Bone marrow (tissue), 2 donors: ENCODE measurements at regions not wholly inside any gene's neighbourhood (a gene's known extent, or its start where the extent isn't known, plus 50 kb on each side); places are given as distances from the start of the nearest gene placed in this dataset.
"Not testable (repeated sequence)": the region's sequence is repeated elsewhere in the genome, so short reads cannot be mapped to it uniquely, and the experiment has no call there.

Experiments
- DNase-seq, 2 donors: peaks; one replicate each; lab custom pipeline; 2025; lab: John Stamatoyannopoulos, UW

DNA sequence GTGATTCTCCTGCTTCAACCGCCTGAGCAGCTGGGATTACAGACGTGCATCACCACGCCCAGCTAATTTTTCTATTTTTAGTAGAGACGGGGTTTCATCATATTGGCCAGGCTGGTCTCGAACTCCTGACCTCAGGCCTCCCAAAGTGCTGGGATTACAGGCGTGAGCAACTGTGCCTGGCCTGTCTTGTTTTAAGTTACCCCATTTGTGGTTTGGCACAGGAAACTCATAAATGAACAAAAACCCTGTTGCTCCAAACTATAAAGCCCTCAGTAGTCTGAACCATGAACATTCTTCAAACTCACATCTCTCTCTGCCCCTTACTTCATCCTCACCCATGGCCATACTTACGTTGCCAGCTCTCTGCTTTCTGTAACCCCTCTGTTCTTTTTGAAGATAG is 61.7 kb downstream of the RHOU start:
- not testable (repeated sequence) for DNase-seq

- no peak for DNase-seq
Observed at GRCh38 chr1:228798035-228798434, 62.8 kb downstream of the RHOU start.

GRCh38 chr1:228798548-228798947 is 63.3 kb downstream of the RHOU start:
- no peak for DNase-seq

DNA sequence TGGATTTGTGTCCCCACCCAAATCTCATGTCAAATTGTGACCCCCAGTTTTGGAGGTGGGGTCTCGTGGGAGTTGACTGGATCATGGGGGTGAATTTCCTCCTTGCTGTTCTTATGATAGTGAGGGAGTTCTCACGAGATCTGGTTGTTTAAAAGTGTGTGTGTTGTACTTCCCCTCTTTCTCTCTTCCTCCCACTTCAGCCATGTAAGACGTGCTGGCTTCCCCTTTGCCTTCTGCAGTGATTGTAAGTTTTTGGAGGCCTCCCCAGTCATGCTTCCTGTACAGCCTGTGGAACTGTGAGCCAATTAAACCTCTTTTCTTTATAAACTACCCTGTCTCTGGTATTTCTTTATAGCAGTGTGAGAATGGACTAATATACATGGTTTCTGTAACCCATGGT is 64.6 kb downstream of the RHOU start:
- DNase-seq, result no peak

DNA sequence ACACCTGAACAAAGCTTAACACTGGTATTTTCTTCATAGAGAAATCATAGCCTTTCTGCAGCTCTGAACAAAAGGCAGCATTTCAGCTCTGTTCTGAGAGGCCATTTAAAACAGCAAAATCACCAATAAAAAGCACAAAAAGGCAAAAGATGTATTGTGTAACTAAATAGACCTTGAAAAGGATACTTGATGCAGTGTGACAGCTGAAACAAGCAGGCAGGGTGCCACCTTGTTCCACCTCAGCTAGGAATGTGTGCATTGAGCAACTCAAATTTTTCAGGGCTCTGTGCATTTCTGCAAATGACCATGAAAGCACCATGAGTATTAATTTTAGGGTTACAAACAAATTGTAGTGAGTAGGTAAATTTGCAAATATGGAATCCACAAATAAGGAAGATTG is 65.8 kb downstream of the RHOU start:
- DNase-seq, result no peak

DNA sequence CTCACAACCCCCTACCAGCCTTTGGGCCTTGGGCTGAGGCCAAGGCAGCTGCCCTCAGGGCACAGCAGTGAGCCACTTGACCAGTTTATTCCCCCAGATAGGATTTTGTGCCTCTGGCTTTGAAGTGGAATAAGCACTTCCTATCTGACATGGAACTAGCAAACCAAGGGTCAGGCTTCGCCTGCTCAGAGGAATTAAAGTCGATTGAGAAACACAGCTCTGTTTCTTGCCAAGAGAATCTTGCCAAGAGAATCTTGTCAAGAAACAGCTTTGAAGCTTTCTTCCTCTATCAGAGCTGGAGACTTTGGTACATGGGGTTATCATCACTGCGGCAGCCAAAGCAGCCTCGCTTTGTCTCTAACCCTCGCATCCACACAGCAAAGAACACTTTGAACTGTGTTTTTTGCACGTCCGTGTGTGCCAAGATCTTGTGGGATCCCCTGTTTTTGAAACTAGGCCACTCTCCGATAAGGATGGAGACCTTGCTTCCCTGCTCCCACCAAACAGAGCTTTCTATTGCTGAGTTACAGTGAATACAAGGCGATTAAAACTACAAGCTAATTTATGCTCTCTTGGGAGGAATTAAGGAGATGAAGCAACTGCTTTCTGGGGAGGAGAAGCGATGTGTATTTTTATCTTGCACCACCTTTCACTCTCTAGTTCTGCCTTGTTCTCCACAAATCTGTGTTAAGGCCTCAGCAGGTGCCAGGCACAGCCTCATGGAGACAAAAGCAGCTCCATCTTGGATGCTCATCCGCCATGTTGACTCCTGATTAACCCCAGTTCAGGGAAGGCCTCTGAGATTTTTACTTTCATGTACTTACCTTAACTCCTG is 67.3 kb downstream of the RHOU start:
- no peak for DNase-seq

GRCh38 chr1:228803421-228803820 is 68.1 kb downstream of the RHOU start:
- DNase-seq, result no peak

- DNase-seq, result no peak
Observed at GRCh38 chr1:228804173-228804572, 68.9 kb downstream of the RHOU start.

GRCh38 chr1:228804640-228805413 is 69.5 kb downstream of the RHOU start:
- DNase-seq, result no peak

- DNase-seq, result no peak
Observed at GRCh38 chr1:228807904-228808605, 72.8 kb downstream of the RHOU start.

DNA sequence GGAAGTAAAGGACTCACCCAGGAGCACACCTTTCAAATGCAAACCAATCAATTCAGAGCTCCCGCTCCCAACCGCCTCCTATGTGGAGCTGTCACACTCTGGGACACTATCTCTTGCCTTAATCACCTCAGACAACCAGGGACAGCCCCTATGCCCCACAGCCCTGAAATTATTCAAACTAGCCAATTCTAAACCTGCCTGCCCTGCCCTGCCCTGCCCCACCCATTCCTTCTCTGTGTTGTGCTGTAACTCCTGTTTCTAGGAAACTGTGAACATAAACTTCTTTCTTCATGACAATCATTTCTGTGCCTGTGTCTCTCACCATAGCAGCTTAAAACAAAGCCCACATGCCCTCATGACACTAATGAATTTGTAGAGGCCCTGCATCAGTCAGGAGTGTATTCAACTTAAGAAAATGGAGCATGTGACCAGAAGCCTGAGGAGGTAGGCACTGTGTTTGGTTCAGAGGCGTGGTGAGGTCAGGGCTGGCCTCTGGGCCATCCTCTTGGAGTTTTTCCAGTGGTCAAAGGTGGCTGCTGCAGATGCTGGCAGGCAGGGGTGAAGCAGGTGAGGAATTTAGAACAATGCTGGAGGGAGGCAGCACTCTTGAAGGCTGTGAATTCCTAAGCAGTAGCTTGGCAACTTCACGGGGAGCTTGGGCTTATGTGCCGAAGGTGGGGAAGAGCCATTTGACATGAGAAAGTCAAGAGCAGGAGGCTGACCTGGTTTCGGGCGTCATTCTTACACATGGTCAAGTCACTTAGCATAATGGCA is 74.5 kb downstream of the RHOU start:
- no peak for DNase-seq

- DNase-seq, result no peak
Observed at GRCh38 chr1:228810395-228810758, 75.1 kb downstream of the RHOU start.

- DNase-seq, result no peak
Observed at GRCh38 chr1:228810878-228811711, 75.8 kb downstream of the RHOU start.

- DNase-seq, result no peak
Observed at GRCh38 chr1:228811712-228812305, 76.5 kb downstream of the RHOU start.

DNA sequence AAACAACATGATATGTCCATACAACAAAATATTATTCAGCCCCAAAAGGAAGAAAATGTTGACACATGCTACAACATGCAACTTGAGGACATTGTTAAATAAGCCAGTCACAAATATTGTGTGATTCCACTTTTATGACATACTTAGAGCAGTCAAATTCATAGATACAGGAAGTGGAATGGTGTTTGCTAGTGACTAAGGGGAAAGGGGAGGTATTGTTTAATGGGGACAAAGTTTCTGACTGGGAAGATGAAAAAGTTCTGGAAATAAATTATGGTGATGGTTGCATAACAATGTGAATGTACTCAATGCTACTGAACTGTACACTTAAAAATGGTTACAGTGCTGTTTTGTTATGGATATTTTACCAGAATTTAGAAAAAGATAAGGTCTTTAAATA is 77.7 kb downstream of the RHOU start:
- no peak for DNase-seq

GRCh38 chr1:228814176-228814575 is 78.9 kb downstream of the RHOU start:
- no peak for DNase-seq

GRCh38 chr1:228818296-228818695 is 83.0 kb downstream of the RHOU start:
- no peak for DNase-seq

DNA sequence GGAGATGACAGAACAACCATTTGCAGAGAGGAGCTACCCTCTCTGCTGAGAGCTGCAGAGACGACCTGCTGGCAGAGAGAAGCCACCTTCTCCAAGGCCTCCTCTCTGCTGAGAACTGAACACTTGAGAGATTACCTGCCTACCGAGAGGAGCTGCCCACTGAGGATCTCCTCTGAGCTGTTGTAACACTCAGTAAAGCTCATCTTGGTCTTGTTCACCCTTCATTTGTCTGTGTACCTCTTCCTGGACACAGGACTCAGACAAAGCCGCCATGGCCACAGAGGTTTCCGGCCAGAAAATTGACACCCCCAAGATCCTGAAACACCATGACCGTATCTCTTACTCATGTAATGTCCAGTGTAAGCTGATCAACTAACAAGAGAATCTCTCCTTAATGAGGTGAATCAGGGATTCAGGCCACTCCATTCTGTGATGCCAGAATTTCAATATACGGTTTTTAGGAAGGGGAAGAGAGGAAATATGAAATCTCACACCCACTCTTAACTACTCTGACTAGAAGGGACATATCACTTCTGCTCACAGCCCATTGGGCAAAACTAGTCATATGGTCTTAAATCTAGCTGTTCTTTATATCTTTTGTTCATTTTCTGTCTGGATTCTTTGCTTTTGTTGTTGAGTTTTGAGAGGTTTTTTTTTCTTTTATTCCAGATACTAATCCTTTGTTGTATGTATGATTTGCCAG is 83.8 kb downstream of the RHOU start:
- no peak for DNase-seq

- DNase-seq, result no peak
Observed at GRCh38 chr1:228821252-228821651, 86.0 kb downstream of the RHOU start.

- no peak for DNase-seq
Observed at GRCh38 chr1:228823200-228823599, 87.9 kb downstream of the RHOU start.
